ENCODE measurements at regions not wholly inside any gene's neighbourhood (a gene's known extent, or its start where the extent isn't known, plus 50 kb on each side); places are given as distances from the start of the nearest gene placed in this dataset.

DNA sequence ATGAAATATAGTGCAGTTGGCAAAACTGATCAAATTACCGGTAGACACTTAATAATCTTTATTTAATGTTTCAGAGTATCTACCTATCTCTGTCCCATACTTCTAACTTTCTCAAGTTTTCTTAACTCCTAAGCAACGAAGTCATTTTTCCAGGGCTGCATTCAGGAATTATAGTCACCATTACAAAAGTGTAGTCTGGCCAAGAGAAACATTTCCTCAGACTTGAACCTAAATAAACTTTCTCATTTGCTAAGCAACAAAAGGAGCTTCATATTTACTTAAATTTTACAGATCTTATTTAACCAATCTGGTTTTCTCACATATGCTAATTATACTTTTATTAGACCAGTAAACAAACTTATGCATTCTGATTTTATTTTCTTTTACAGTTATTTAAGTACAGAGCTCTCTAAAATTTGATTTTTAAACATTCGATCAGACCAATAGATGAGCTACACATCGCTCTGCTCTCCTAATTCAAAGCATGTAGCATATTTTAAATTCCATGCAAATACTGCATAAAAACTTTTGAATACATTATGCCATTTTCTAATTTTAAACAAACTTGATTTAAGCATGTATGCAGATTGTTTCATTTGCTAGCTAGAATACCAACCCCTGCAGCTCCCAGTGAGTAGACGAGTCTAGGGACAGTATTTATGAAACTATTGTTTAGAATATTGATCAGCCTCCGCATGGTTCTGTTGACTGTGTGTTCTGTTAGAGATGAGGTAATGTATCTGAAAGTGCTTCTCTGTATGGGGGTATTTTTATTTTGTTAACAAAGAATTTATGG lies 201.4 kb downstream of the CHRM3 start:
- H4K20me1 ChIP-seq (ENCODE audit: insufficient read depth, low read length) = no peaks in the 10 kb centered on the region
- H3K27ac ChIP-seq (ENCODE audit: low read length) = no peak overlapping the region
- no peaks in the 10 kb centered on the region for H3F3A ChIP-seq (ENCODE audit: insufficient read depth, low read length)
- no peak overlapping the region for H3K9ac ChIP-seq (ENCODE audit: low read length)
- H3K4me3 ChIP-seq (ENCODE audit: low read length) = no peak overlapping the region
- H3K4me1 ChIP-seq (ENCODE audit: low read length) = no peaks in the 10 kb centered on the region
- no peaks in the 10 kb centered on the region for H3K9me3 ChIP-seq (replicated peaks; ENCODE audit: insufficient read depth, low read length)
- H3K79me2 ChIP-seq (ENCODE audit: low read length) = no peaks in the 10 kb centered on the region
- H3K27me3 ChIP-seq (replicated peaks; ENCODE audit: insufficient read depth, low read length) = no peaks in the 10 kb centered on the region
- H3K36me3 ChIP-seq (replicated peaks; ENCODE audit: insufficient read depth, low read length) = no peaks in the 10 kb centered on the region
- no peak overlapping the region for H2AFZ ChIP-seq (ENCODE audit: low read length)
- H3K4me2 ChIP-seq (ENCODE audit: low read depth, low read length) = no peak overlapping the region
- DNase-seq = no peak
- H3K9me2 ChIP-seq (replicated peaks; ENCODE audit: insufficient read depth, low read length) = no peaks in the 10 kb centered on the region
- no peak for TF ChIP-seq EZH2phosphoT487 (IDR thresholded peaks at IDR 0.05; ENCODE audit: low read length)
- TF ChIP-seq, protein P1, sequence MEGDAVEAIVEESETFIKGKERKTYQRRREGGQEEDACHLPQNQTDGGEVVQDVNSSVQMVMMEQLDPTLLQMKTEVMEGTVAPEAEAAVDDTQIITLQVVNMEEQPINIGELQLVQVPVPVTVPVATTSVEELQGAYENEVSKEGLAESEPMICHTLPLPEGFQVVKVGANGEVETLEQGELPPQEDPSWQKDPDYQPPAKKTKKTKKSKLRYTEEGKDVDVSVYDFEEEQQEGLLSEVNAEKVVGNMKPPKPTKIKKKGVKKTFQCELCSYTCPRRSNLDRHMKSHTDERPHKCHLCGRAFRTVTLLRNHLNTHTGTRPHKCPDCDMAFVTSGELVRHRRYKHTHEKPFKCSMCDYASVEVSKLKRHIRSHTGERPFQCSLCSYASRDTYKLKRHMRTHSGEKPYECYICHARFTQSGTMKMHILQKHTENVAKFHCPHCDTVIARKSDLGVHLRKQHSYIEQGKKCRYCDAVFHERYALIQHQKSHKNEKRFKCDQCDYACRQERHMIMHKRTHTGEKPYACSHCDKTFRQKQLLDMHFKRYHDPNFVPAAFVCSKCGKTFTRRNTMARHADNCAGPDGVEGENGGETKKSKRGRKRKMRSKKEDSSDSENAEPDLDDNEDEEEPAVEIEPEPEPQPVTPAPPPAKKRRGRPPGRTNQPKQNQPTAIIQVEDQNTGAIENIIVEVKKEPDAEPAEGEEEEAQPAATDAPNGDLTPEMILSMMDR (IDR thresholded peaks at IDR 0.05; ENCODE audit: low read length) = no peak
- TF ChIP-seq EZH2 (optimal IDR thresholded peaks at IDR 0.05; ENCODE audit: low read depth, low read length) = no peak

- Histone ChIP-seq H3K4me2 (ENCODE audit: low read depth, low read length) (no peak overlapping the region), H3K9me2 (replicated peaks; ENCODE audit: insufficient read depth, low read length) (no peaks in the 10 kb centered on the region), H3K4me1 (ENCODE audit: low read length) (no peaks in the 10 kb centered on the region), H3K27ac (ENCODE audit: low read length) (no peak overlapping the region), H3K4me3 (ENCODE audit: low read length) (no peak overlapping the region), H3F3A (ENCODE audit: insufficient read depth, low read length) (no peaks in the 10 kb centered on the region), H3K9ac (ENCODE audit: low read length) (no peak overlapping the region), H3K79me2 (ENCODE audit: low read length) (no peaks in the 10 kb centered on the region), H3K9me3 (replicated peaks; ENCODE audit: insufficient read depth, low read length) (no peaks in the 10 kb centered on the region), H3K36me3 (replicated peaks; ENCODE audit: insufficient read depth, low read length) (no peaks in the 10 kb centered on the region), H4K20me1 (ENCODE audit: insufficient read depth, low read length) (no peaks in the 10 kb centered on the region), H2AFZ (ENCODE audit: low read length) (no peak overlapping the region), H3K27me3 (replicated peaks; ENCODE audit: insufficient read depth, low read length) (no peaks in the 10 kb centered on the region)
- TF ChIP-seq EZH2phosphoT487 (IDR thresholded peaks at IDR 0.05; ENCODE audit: low read length) = no peak
- TF ChIP-seq, protein P1 (IDR thresholded peaks at IDR 0.05; ENCODE audit: low read length) = no peak
- no peak for DNase-seq
These were observed 204.2 kb downstream of the CHRM3 start for GRCh38 chr1:239590556-239590955.

DNA sequence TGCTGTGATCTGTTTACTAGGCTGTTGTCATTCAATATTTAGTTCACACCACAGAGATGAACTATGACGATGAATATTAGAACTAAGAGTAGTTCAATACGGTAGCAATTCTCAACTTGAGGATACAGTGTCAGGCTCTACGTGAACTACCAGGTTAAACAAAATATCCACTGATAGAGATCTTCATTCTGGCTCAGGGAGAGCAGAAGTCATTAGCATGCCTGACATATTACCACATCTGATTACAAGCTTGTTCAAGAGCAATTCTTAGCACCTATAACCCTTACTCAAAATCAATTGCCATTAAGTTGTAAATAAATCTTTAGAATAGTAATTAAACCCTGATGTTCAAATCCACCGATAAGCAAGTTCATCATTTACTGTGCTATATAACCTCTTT lies 207.2 kb downstream of the CHRM3 start:
- TF ChIP-seq, protein P1 (IDR thresholded peaks at IDR 0.05; ENCODE audit: low read length) = no peak
- TF ChIP-seq EZH2phosphoT487 (IDR thresholded peaks at IDR 0.05; ENCODE audit: low read length) = no peak
- TF ChIP-seq EZH2 (optimal IDR thresholded peaks at IDR 0.05; ENCODE audit: low read depth, low read length) = no peak
- no peak for DNase-seq

More for the DNA sequence above, 207.2 kb downstream of the CHRM3 start:
- no peaks in the 10 kb centered on the region for H4K20me1 ChIP-seq (ENCODE audit: insufficient read depth, low read length)
- no peak overlapping the region for H3K4me2 ChIP-seq (ENCODE audit: low read depth, low read length)
- H3K4me1 ChIP-seq (ENCODE audit: low read length) = no peaks in the 10 kb centered on the region
- H3K9me2 ChIP-seq (replicated peaks; ENCODE audit: insufficient read depth, low read length) = no peaks in the 10 kb centered on the region
- no peaks in the 10 kb centered on the region for H3K9me3 ChIP-seq (replicated peaks; ENCODE audit: insufficient read depth, low read length)
- no peaks in the 10 kb centered on the region for H3F3A ChIP-seq (ENCODE audit: insufficient read depth, low read length)
- no peak overlapping the region for H2AFZ ChIP-seq (ENCODE audit: low read length)
- H3K27ac ChIP-seq (ENCODE audit: low read length) = no peak overlapping the region
- H3K79me2 ChIP-seq (ENCODE audit: low read length) = no peaks in the 10 kb centered on the region
- no peak overlapping the region for H3K9ac ChIP-seq (ENCODE audit: low read length)
- H3K27me3 ChIP-seq (replicated peaks; ENCODE audit: insufficient read depth, low read length) = no peaks in the 10 kb centered on the region
- H3K36me3 ChIP-seq (replicated peaks; ENCODE audit: insufficient read depth, low read length) = no peaks in the 10 kb centered on the region
- no peak overlapping the region for H3K4me3 ChIP-seq (ENCODE audit: low read length)
